Uterus (tissue), 3 donors: ENCODE measurements at regions not wholly inside any gene's neighbourhood (a gene's known extent, or its start where the extent isn't known, plus 50 kb on each side); places are given as distances from the start of the nearest gene placed in this dataset.

ENCODE experiments used
- DNase-seq, 2 donors: peaks; one replicate each; pipeline ENCODE4 v3.0.0-alpha.2; 2019 to 2020
- H3K27ac ChIP-seq, 2 donors: fragments of 200-600 bp; sonication (generic); 1 replicate in 1 of 2; 2 replicates in 1 of 2; pipeline ENCODE4 v1.5.1; 2016 to 2018
- H3K27me3 ChIP-seq, 2 donors: fragments of 200-600 bp; sonication (generic); one replicate each; pipeline ENCODE4 v1.5.1; 2018 to 2019; ENCODE audit warnings: control low read depth in 1 of 2
- H3K36me3 ChIP-seq, 2 donors: fragments of 200-600 bp; sonication (generic); one replicate each; pipeline ENCODE4 v1.5.1; 2019; ENCODE audit warnings: control low read depth in 1 of 2
- H3K4me1 ChIP-seq, 2 donors: fragments of 200-600 bp; sonication (generic); one replicate each; pipeline ENCODE4 v1.5.1; 2018 to 2019; ENCODE audit warnings: control low read depth in 1 of 2
- H3K4me3 ChIP-seq, 2 donors: fragments of 200-600 bp; sonication (generic); 1 replicate in 1 of 2; 2 replicates in 1 of 2; pipeline ENCODE4 v1.5.1; 2018 to 2019; ENCODE audit warnings: mild to moderate bottlenecking in 1 of 2
- H3K9me3 ChIP-seq, 2 donors: fragments of 200-600 bp; sonication (generic); one replicate each; pipeline ENCODE4 v1.5.1; 2019; ENCODE audit warnings: control low read depth in 1 of 2
- CTCF ChIP-seq, 4 experiments: fragments of 200-600 bp in 2 of 4; fragments of 450-650 bp in 2 of 4; sonication (generic) in 2 of 4; IDR thresholded peaks; one replicate each; pipeline ENCODE4 v1.5.1; 2016 to 2019; ENCODE audit warnings: antibody characterized with exemption in 4 of 4, mild to moderate bottlenecking in 2 of 4, moderate library complexity in 1 of 4
- POLR2A ChIP-seq, 2 donors: fragments of 450-650 bp; IDR thresholded peaks; one replicate each; pipeline ENCODE4 v1.6.1; 2016; ENCODE audit warnings: antibody characterized with exemption in 2 of 2, mild to moderate bottlenecking in 1 of 2, moderate library complexity in 1 of 2
- intact Hi-C: fragments of 100-400 bp; cut with DNase I; formaldehyde crosslinking; loops from one replicate; pipeline ENCODE4 v1.15.1; 2023; ENCODE audit warnings: low total_unique reads
- donor health status: DM: yes; HTN: yes; CAD: no.

- intact Hi-C loops, result no loop called here
- TF ChIP-seq CTCF (IDR thresholded peaks at IDR 0.05), result no peak
- no peak for TF ChIP-seq POLR2A (IDR thresholded peaks at IDR 0.05)
Observed at GRCh38 chr14:97196336-97196735, 399.2 kb downstream of the VRK1 start.

GRCh38 chr14:97198813-97199212, 401.6 kb downstream of the VRK1 start:
- intact Hi-C loops, result no loop called here
- no peak for DNase-seq
- Histone ChIP-seq H3K9me3 (no peaks in the 10 kb centered on the region), H3K4me3 (no peak overlapping the region), H3K27ac (no peak overlapping the region), H3K36me3 (no peaks in the 10 kb centered on the region), H3K4me1 (no peaks in the 10 kb centered on the region), H3K27me3 (no peaks in the 10 kb centered on the region)
- TF ChIP-seq POLR2A (IDR thresholded peaks at IDR 0.05) (no peak), CTCF (IDR thresholded peaks at IDR 0.05) (no peak)

More at GRCh38 chr14:97196336-97196735, 399.2 kb downstream of the VRK1 start:
- no peak for DNase-seq
- H3K4me1 ChIP-seq, result no peaks in the 10 kb centered on the region
- no peak overlapping the region for H3K4me3 ChIP-seq
- H3K9me3 ChIP-seq, result no peaks in the 10 kb centered on the region
- H3K36me3 ChIP-seq, result no peaks in the 10 kb centered on the region
- H3K27ac ChIP-seq, result no peak overlapping the region
- no peaks in the 10 kb centered on the region for H3K27me3 ChIP-seq

GRCh38 chr14:97200245-97200644, 403.1 kb downstream of the VRK1 start:
- Histone ChIP-seq H3K27ac (no peak overlapping the region), H3K36me3 (no peaks in the 10 kb centered on the region), H3K9me3 (no peaks in the 10 kb centered on the region), H3K4me3 (no peak overlapping the region), H3K4me1 (no peaks in the 10 kb centered on the region), H3K27me3 (no peaks in the 10 kb centered on the region)
- no peak for DNase-seq
- TF ChIP-seq CTCF (IDR thresholded peaks at IDR 0.05), result no peak
- intact Hi-C loops, result no loop called here

- TF ChIP-seq POLR2A (IDR thresholded peaks at IDR 0.05), result no peak
- TF ChIP-seq CTCF (IDR thresholded peaks at IDR 0.05), result no peak
- Histone ChIP-seq H3K4me3 (no peak overlapping the region), H3K4me1 (no peaks in the 10 kb centered on the region), H3K36me3 (no peaks in the 10 kb centered on the region), H3K27me3 (no peaks in the 10 kb centered on the region), H3K9me3 (no peaks in the 10 kb centered on the region), H3K27ac (no peak overlapping the region)
- intact Hi-C loops, result no loop called here
- DNase-seq, result no peak
Observed at GRCh38 chr14:97206916-97207315, 409.7 kb downstream of the VRK1 start.

- no peaks in the 10 kb centered on the region for H3K27me3 ChIP-seq
- intact Hi-C loops, result no loop called here
- TF ChIP-seq CTCF (IDR thresholded peaks at IDR 0.05), result no peak
- no peak for TF ChIP-seq POLR2A (IDR thresholded peaks at IDR 0.05)
Observed at GRCh38 chr14:97210202-97210601, 413.0 kb downstream of the VRK1 start.

More at GRCh38 chr14:97210202-97210601, 413.0 kb downstream of the VRK1 start:
- DNase-seq, result no peak
- H3K4me1 ChIP-seq, result no peaks in the 10 kb centered on the region
- no peaks in the 10 kb centered on the region for H3K36me3 ChIP-seq
- H3K27ac ChIP-seq, result no peak overlapping the region
- H3K4me3 ChIP-seq, result no peak overlapping the region
- H3K9me3 ChIP-seq, result no peaks in the 10 kb centered on the region
